Gastrocnemius medialis (tissue), 4 donors: ENCODE measurements at regions not wholly inside any gene's neighbourhood (a gene's known extent, or its start where the extent isn't known, plus 50 kb on each side); places are given as distances from the start of the nearest gene placed in this dataset.

Experiments
- ATAC-seq, 2 donors: fragments of 150-250 bp; one replicate each; pipeline ENCODE4 v1.9.1; 2016
- DNase-seq, 2 donors: peaks; one replicate each; pipeline ENCODE4 v3.0.0-alpha.2; 2019
- H3K27ac ChIP-seq, 4 donors: fragments of 200-600 bp; sonication (generic); 1 replicate in 1 of 4; 2 replicates in 3 of 4; pipeline ENCODE4 v1.5.1; 2016 to 2018; ENCODE audit warnings: mild to moderate bottlenecking in 2 of 4, moderate library complexity in 1 of 4
- H3K27me3 ChIP-seq, 3 donors: fragments of 200-600 bp; sonication (generic) in 2 of 3; 1 replicate in 1 of 3; 2 replicates in 2 of 3; pipeline versions ENCODE4 v1.5.1 to v1.6.0; 2016 to 2019; ENCODE audit warnings: mild to moderate bottlenecking in 1 of 3, moderate library complexity in 1 of 3
- H3K36me3 ChIP-seq, 2 donors: fragments of 200-600 bp; sonication (generic) in 1 of 2; one replicate each; pipeline ENCODE4 v1.5.1; 2017 to 2018
- H3K4me1 ChIP-seq, 2 donors: fragments of 200-600 bp; sonication (generic) in 1 of 2; one replicate each; pipeline ENCODE4 v1.5.1; 2016 to 2017; ENCODE audit warnings: mild to moderate bottlenecking in 2 of 2
- H3K4me3 ChIP-seq, 4 donors: fragments of 200-600 bp; sonication (generic) in 3 of 4; 1 replicate in 1 of 4; 2 replicates in 3 of 4; pipeline ENCODE4 v1.5.1; 2016 to 2019; ENCODE audit warnings: mild to moderate bottlenecking in 2 of 4
- H3K9me3 ChIP-seq, 3 donors: fragments of 200-600 bp; sonication (generic) in 2 of 3; 1 replicate in 1 of 3; 2 replicates in 2 of 3; pipeline ENCODE4 v1.5.1; 2016 to 2019
- POLR2A ChIP-seq, 2 donors: fragments of 450-650 bp; IDR thresholded peaks; one replicate each; pipeline ENCODE4 v1.6.1; 2017; ENCODE audit warnings: antibody characterized with exemption in 2 of 2, mild to moderate bottlenecking in 2 of 2, moderate library complexity in 2 of 2
- in situ Hi-C, 4 donors: fragments of 200-750 bp; cut with MboI; loops; one replicate each; pipeline versions ENCODE4 v1.15.0 to v1.8.0; 2017; ENCODE audit warnings: low sequenced_read_pairs in 4 of 4
- intact Hi-C: fragments of 100-400 bp; cut with DNase I; formaldehyde crosslinking; loops from one replicate; pipeline ENCODE4 v1.15.1; 2023; ENCODE audit warnings: low total_unique reads
- TF ChIP-seq, protein P1 (sequence below), 5 experiments: fragments of 450-650 bp in 3 of 5; fragments of 200-600 bp in 2 of 5; sonication (generic) in 2 of 5; IDR thresholded peaks in 4 of 5; conservative IDR thresholded peaks in 1 of 5; 1 replicate in 4 of 5; 2 replicates in 1 of 5; pipeline ENCODE4 v1.5.1; 2016 to 2019; ENCODE audit warnings: antibody characterized with exemption in 5 of 5, mild to moderate bottlenecking in 3 of 5, moderate library complexity in 3 of 5

DNA sequence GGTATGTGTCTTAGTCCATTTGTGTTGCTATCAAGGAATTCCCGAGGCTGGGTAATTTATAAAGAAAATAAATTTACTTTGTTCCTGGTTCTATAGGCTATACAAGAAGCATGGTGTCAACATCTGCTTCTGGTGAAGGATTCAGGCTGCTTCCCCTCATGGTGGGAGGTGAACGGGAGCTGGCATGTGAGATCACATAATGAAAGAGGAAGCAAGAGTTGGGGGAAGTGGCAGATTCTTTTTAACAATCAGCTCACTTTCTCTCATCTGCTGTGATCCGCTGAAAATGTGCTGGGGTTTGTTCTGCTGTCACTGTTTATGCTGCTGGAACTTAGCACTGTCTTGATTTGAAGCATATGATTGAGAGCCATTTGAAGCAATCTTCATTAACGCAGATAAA, 730.0 kb upstream of the SORCS1 start:
- Histone ChIP-seq H3K4me3 (no peak overlapping the region), H3K36me3 (no peaks in the 10 kb centered on the region), H3K27me3 (no peaks in the 10 kb centered on the region), H3K27ac (no peak overlapping the region), H3K4me1 (no peaks in the 10 kb centered on the region), H3K9me3 (no peaks in the 10 kb centered on the region)
- intact Hi-C loops, result no loop called here
- DNase-seq, result no peak
- ATAC-seq, result no peak
- no peak for TF ChIP-seq POLR2A (IDR thresholded peaks at IDR 0.05)
- TF ChIP-seq, protein P1, sequence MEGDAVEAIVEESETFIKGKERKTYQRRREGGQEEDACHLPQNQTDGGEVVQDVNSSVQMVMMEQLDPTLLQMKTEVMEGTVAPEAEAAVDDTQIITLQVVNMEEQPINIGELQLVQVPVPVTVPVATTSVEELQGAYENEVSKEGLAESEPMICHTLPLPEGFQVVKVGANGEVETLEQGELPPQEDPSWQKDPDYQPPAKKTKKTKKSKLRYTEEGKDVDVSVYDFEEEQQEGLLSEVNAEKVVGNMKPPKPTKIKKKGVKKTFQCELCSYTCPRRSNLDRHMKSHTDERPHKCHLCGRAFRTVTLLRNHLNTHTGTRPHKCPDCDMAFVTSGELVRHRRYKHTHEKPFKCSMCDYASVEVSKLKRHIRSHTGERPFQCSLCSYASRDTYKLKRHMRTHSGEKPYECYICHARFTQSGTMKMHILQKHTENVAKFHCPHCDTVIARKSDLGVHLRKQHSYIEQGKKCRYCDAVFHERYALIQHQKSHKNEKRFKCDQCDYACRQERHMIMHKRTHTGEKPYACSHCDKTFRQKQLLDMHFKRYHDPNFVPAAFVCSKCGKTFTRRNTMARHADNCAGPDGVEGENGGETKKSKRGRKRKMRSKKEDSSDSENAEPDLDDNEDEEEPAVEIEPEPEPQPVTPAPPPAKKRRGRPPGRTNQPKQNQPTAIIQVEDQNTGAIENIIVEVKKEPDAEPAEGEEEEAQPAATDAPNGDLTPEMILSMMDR (IDR thresholded peaks at IDR 0.05 in 4 of 5, conservative IDR thresholded peaks at IDR 0.05 in 1 of 5), result no peak
- in situ Hi-C loops, result no loop called here

DNA sequence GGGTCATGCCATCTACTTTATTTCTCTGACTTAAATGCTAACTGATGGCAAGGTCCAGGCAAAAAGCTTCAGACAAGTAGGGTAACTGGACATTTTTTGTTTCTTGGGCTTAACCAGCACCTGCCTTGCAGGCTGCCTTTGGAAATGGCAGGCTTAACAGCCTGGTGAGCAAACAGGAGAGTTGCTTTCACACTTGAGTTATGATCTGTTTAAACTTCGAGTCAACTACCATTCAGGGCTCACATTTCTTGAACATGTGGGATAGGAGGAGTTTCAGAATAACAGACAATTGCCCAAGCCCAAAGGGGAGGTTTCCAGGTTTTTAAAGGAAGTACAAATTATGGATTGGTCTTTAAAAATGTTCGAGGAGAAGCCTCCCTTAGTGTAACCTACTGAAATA, 724.6 kb upstream of the SORCS1 start:
- Histone ChIP-seq H3K36me3 (no peaks in the 10 kb centered on the region), H3K27ac (no peak overlapping the region), H3K4me3 (no peak overlapping the region), H3K27me3 (no peaks in the 10 kb centered on the region), H3K4me1 (no peaks in the 10 kb centered on the region), H3K9me3 (no peaks in the 10 kb centered on the region)
- no peak for TF ChIP-seq POLR2A (IDR thresholded peaks at IDR 0.05)
- TF ChIP-seq, protein P1 (IDR thresholded peaks at IDR 0.05 in 4 of 5, conservative IDR thresholded peaks at IDR 0.05 in 1 of 5), result no peak
- in situ Hi-C loops (no loop called here), intact Hi-C loops (no loop called here)
- ATAC-seq (no peak), DNase-seq (no peak)

DNA sequence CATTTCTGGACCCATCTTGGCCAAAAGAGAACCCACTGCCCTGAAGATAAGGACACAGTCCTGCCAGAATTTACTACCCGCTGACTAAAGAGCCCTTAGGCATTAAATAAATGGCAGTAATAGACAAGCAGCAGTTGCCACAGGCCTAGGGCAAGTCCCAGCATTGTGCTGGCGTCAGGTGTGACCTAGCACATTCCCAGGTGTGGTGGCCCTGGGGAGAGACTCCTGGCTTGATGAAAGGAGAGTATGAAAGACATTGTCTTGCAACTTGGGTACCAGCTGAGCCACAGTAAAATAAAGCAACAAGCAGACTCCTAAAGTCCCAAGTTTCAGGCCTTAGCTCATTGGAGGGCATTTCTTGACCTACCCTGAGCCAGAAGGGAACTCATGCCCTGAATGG, 715.7 kb upstream of the SORCS1 start:
- H3K4me1 ChIP-seq, result no peaks in the 10 kb centered on the region
- no peak overlapping the region for H3K4me3 ChIP-seq
- H3K27ac ChIP-seq, result no peak overlapping the region
- intact Hi-C loops, result no loop called here
- no peaks in the 10 kb centered on the region for H3K36me3 ChIP-seq
- in situ Hi-C loops, result no loop called here
- H3K9me3 ChIP-seq, result no peaks in the 10 kb centered on the region
- TF ChIP-seq POLR2A (IDR thresholded peaks at IDR 0.05), result no peak
- TF ChIP-seq, protein P1 (IDR thresholded peaks at IDR 0.05 in 4 of 5, conservative IDR thresholded peaks at IDR 0.05 in 1 of 5), result no peak
- no peak for DNase-seq
- no peak for ATAC-seq
- H3K27me3 ChIP-seq, result no peaks in the 10 kb centered on the region

DNA sequence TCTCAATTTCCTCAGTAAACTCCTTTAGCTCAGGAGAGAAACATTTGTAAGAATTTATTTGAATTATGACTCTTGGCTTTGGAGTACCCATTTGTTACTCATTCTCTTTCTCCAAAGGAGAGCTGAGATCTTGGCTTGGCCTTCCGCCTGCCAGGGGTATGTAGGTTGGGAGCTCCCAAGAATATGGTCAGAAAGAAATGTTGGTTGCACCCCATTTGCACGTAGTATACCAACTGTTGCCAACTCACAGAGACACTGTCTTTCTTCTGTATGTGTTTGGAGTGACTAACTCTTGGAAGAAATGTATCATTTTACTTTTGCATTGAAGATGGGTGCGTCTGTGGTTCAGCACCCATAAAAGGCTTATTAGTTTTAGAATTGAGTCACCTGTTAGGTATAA, 708.5 kb upstream of the SORCS1 start:
- in situ Hi-C loops, result no loop called here
- intact Hi-C loops, result no loop called here
- TF ChIP-seq, protein P1 (IDR thresholded peaks at IDR 0.05 in 4 of 5, conservative IDR thresholded peaks at IDR 0.05 in 1 of 5), result no peak
- TF ChIP-seq POLR2A (IDR thresholded peaks at IDR 0.05), result no peak
- H3K27me3 ChIP-seq, result no peaks in the 10 kb centered on the region
- H3K27ac ChIP-seq, result no peak overlapping the region
- H3K9me3 ChIP-seq, result no peaks in the 10 kb centered on the region
- no peak overlapping the region for H3K4me3 ChIP-seq
- no peak for DNase-seq
- ATAC-seq, result no peak
- no peaks in the 10 kb centered on the region for H3K36me3 ChIP-seq
- H3K4me1 ChIP-seq, result no peaks in the 10 kb centered on the region

DNA sequence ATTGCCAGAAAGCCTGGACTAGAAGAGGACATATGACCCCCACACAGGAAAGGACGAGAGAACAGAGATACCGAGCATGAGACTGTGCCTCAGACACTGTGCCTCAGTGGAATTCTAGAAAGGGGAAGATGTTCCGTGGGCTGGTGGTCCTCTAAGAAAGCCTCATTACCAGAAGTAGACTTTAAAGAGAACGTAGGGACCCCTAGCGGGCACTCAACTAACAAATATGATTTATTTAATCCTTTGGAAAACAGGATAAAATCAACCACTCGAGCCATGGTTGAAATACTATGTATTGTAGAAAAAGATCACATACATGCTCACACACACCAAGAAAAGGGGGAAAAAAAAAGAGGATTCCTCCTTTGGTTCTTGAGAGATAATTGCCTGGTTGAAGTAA, 701.2 kb upstream of the SORCS1 start:
- H3K36me3 ChIP-seq, result no peaks in the 10 kb centered on the region
- H3K4me3 ChIP-seq, result no peak overlapping the region
- in situ Hi-C loops, result no loop called here
- no peak for ATAC-seq
- H3K4me1 ChIP-seq, result no peaks in the 10 kb centered on the region
- H3K27ac ChIP-seq, result no peak overlapping the region
- TF ChIP-seq POLR2A (IDR thresholded peaks at IDR 0.05), result no peak
- TF ChIP-seq, protein P1 (IDR thresholded peaks at IDR 0.05 in 4 of 5, conservative IDR thresholded peaks at IDR 0.05 in 1 of 5), result no peak
- no peak for DNase-seq
- H3K9me3 ChIP-seq, result no peaks in the 10 kb centered on the region
- intact Hi-C loops, result no loop called here
- H3K27me3 ChIP-seq, result no peaks in the 10 kb centered on the region
